Ovary (tissue), 3 donors: ENCODE measurements at regions not wholly inside any gene's neighbourhood (a gene's known extent, or its start where the extent isn't known, plus 50 kb on each side); places are given as distances from the start of the nearest gene placed in this dataset.

Experiments
- CTCF ChIP-seq, 3 donors: fragments of 450-650 bp in 2 of 3; fragments of 200-600 bp in 1 of 3; IDR thresholded peaks; one replicate each; pipeline versions ENCODE4 v1.5.1 to v1.8.0; 2016 to 2022; ENCODE audit warnings: antibody characterized with exemption in 3 of 3, mild to moderate bottlenecking in 1 of 3
- EP300 ChIP-seq: sonication (generic); formaldehyde crosslinking; IDR thresholded peaks from one replicate; pipeline ENCODE4 v1.6.1; 2017; ENCODE audit warnings: antibody characterized with exemption
- donor health status: DM: no; HTN: no; CAD: no.

GRCh38 chr1:213914392-213914791, 73.4 kb upstream of the PROX1 start:
- TF ChIP-seq EP300 (no peak), CTCF (IDR thresholded peaks at IDR 0.05) (no peak)
